Esophagus muscularis mucosa (tissue), 3 donors: ENCODE measurements at regions not wholly inside any gene's neighbourhood (a gene's known extent, or its start where the extent isn't known, plus 50 kb on each side); places are given as distances from the start of the nearest gene placed in this dataset.

Source experiments
- POLR2A ChIP-seq: fragments of 450-650 bp; IDR thresholded peaks from one replicate; pipeline ENCODE4 v1.6.1; 2017; ENCODE audit warnings: antibody characterized with exemption, moderate library complexity, mild to moderate bottlenecking, low read depth
- POLR2AphosphoS5 ChIP-seq, 2 donors: sonication (generic); formaldehyde crosslinking; IDR thresholded peaks; one replicate each; pipeline ENCODE4 v1.6.1; 2017; ENCODE audit warnings: antibody characterized with exemption in 2 of 2
- TF ChIP-seq, protein P1 (sequence below), 3 experiments: fragments of 200-600 bp in 2 of 3; fragments of 450-650 bp in 1 of 3; sonication (generic) in 2 of 3; IDR thresholded peaks; one replicate each; pipeline ENCODE4 v1.5.1; 2017 to 2019; ENCODE audit warnings: antibody characterized with exemption in 3 of 3, mild to moderate bottlenecking in 2 of 3, moderate library complexity in 1 of 3

DNA sequence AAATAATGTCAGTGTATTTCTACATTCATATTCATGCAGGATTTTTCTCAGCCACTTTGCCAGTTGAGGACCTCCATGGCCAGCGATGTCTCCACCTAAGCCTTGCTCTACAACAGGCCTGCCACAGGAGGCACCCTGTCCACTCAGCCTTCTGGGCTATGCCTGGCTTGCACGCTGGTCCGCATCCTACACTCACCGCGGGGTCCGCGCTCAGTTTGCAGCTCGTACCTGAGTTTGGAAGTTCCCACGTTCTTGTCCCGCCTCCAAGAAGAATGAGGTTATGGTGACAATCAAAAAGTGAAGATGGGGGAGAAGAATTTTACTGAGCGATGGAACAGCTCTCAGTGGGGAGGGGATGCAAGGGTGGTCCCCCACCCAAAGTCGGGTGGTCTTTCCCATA, 93.6 kb upstream of the GRIK1 start:
- TF ChIP-seq, protein P1, sequence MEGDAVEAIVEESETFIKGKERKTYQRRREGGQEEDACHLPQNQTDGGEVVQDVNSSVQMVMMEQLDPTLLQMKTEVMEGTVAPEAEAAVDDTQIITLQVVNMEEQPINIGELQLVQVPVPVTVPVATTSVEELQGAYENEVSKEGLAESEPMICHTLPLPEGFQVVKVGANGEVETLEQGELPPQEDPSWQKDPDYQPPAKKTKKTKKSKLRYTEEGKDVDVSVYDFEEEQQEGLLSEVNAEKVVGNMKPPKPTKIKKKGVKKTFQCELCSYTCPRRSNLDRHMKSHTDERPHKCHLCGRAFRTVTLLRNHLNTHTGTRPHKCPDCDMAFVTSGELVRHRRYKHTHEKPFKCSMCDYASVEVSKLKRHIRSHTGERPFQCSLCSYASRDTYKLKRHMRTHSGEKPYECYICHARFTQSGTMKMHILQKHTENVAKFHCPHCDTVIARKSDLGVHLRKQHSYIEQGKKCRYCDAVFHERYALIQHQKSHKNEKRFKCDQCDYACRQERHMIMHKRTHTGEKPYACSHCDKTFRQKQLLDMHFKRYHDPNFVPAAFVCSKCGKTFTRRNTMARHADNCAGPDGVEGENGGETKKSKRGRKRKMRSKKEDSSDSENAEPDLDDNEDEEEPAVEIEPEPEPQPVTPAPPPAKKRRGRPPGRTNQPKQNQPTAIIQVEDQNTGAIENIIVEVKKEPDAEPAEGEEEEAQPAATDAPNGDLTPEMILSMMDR (IDR thresholded peaks at IDR 0.05): no peak
- no peak for TF ChIP-seq POLR2AphosphoS5 (IDR thresholded peaks at IDR 0.05)
- no peak for TF ChIP-seq POLR2A
